HG03175 (cell line): ENCODE measurements at regions not wholly inside any gene's neighbourhood (a gene's known extent, or its start where the extent isn't known, plus 50 kb on each side); places are given as distances from the start of the nearest gene placed in this dataset.

Source experiments
- ATAC-seq: cut with Tn5 transposase; IDR thresholded peaks from one replicate; pipeline ENCODE4 v1.9.1; 2021; ENCODE audit warnings: mild to moderate bottlenecking, moderate library complexity; ENCODE audit not compliant: unreplicated experiment

GRCh38 chr13:40103864-40104263 is 448.4 kb downstream of the COG6 start:
- no peak for ATAC-seq

GRCh38 chr13:40105231-40105630 is 449.8 kb downstream of the COG6 start:
- ATAC-seq = no peak

GRCh38 chr13:40109351-40109844 is 453.9 kb downstream of the COG6 start:
- no peak for ATAC-seq

GRCh38 chr13:40113643-40114304 is 458.3 kb downstream of the COG6 start:
- no peak for ATAC-seq

- no peak for ATAC-seq
These were observed 458.9 kb downstream of the COG6 start for GRCh38 chr13:40114305-40114896.

- no peak for ATAC-seq
These were observed 460.0 kb downstream of the COG6 start for GRCh38 chr13:40115426-40115825.

- peak; percentile 86 for ATAC-seq
These were observed 460.5 kb downstream of the COG6 start for GRCh38 chr13:40116008-40116407.

- no peak for ATAC-seq
These were observed 462.9 kb downstream of the COG6 start for GRCh38 chr13:40118337-40118736.

- ATAC-seq = no peak
These were observed 464.4 kb downstream of the COG6 start for GRCh38 chr13:40119852-40120251.

- no peak for ATAC-seq
These were observed 464.8 kb downstream of the COG6 start for GRCh38 chr13:40120288-40120687.

GRCh38 chr13:40120781-40121180 is 465.3 kb downstream of the COG6 start:
- no peak for ATAC-seq

GRCh38 chr13:40121722-40122121 is 466.3 kb downstream of the COG6 start:
- no peak for ATAC-seq

GRCh38 chr13:40123962-40124632 is 468.6 kb downstream of the COG6 start:
- ATAC-seq = no peak

GRCh38 chr13:40124633-40125015 is 469.2 kb downstream of the COG6 start:
- ATAC-seq = no peak

GRCh38 chr13:40125336-40125735 is 469.9 kb downstream of the COG6 start:
- ATAC-seq = no peak

GRCh38 chr13:40126306-40127085 is 471.0 kb downstream of the COG6 start:
- ATAC-seq = peak; percentile 43

- ATAC-seq = no peak
These were observed 472.0 kb downstream of the COG6 start for GRCh38 chr13:40127476-40127875.

- ATAC-seq = no peak
These were observed 472.5 kb downstream of the COG6 start for GRCh38 chr13:40127925-40128324.

- no peak for ATAC-seq
These were observed 474.0 kb downstream of the COG6 start for GRCh38 chr13:40129467-40129866.

- ATAC-seq = no peak
These were observed 475.6 kb downstream of the COG6 start for GRCh38 chr13:40130871-40131636.

GRCh38 chr13:40132249-40132648 is 476.8 kb downstream of the COG6 start:
- ATAC-seq = no peak
